Hematopoietic multipotent progenitor cell treated with erythropoietin and hydrocortisone succinate and interleukin-3 and kit ligand, for 8 days (in vitro differentiated cells): ENCODE measurements at regions not wholly inside any gene's neighbourhood (a gene's known extent, or its start where the extent isn't known, plus 50 kb on each side); places are given as distances from the start of the nearest gene placed in this dataset.
"Not testable (repeated sequence)": the region's sequence is repeated elsewhere in the genome, so short reads cannot be mapped to it uniquely, and the experiment has no call there.

ENCODE experiments used
- DNase-seq: peaks from one replicate; pipeline ENCODE4 v3.0.0-alpha.2; 2015

- DNase-seq, result no peak
Measured at GRCh38 chr20:53891306-53891894, 179.0 kb downstream of the BCAS1 start.

- DNase-seq, result no peak
Measured at GRCh38 chr20:53890443-53891305, 179.7 kb downstream of the BCAS1 start.

- no peak for DNase-seq
Measured at GRCh38 chr20:53889411-53890148, 180.8 kb downstream of the BCAS1 start.

GRCh38 chr20:53888951-53889350 lies 181.4 kb downstream of the BCAS1 start:
- no peak for DNase-seq

GRCh38 chr20:53888510-53888909 lies 181.9 kb downstream of the BCAS1 start:
- DNase-seq, result no peak

GRCh38 chr20:53887973-53888372 lies 182.4 kb downstream of the BCAS1 start:
- no peak for DNase-seq

GRCh38 chr20:53884859-53885541 lies 185.4 kb downstream of the BCAS1 start:
- DNase-seq, result no peak

- no peak for DNase-seq
Measured at GRCh38 chr20:53883098-53883911, 187.1 kb downstream of the BCAS1 start.

- DNase-seq, result not testable (repeated sequence)
Measured at GRCh38 chr20:53882438-53882986, 187.9 kb downstream of the BCAS1 start.

GRCh38 chr20:53881362-53881761 lies 189.0 kb downstream of the BCAS1 start:
- no peak for DNase-seq

- DNase-seq, result no peak
Measured at GRCh38 chr20:53880108-53880641, 190.2 kb downstream of the BCAS1 start.

- DNase-seq, result no peak
Measured at GRCh38 chr20:53879048-53879684, 191.2 kb downstream of the BCAS1 start.

- DNase-seq, result no peak
Measured at GRCh38 chr20:53878262-53879047, 191.9 kb downstream of the BCAS1 start.

- no peak for DNase-seq
Measured at GRCh38 chr20:53876956-53877355, 193.4 kb downstream of the BCAS1 start.

GRCh38 chr20:53876470-53876869 lies 193.9 kb downstream of the BCAS1 start:
- DNase-seq, result no peak

- DNase-seq, result no peak
Measured at GRCh38 chr20:53875452-53875851, 194.9 kb downstream of the BCAS1 start.

- DNase-seq, result no peak
Measured at GRCh38 chr20:53874706-53875105, 195.7 kb downstream of the BCAS1 start.

- DNase-seq, result no peak
Measured at GRCh38 chr20:53874104-53874503, 196.3 kb downstream of the BCAS1 start.

- no peak for DNase-seq
Measured at GRCh38 chr20:53873230-53873604, 197.2 kb downstream of the BCAS1 start.

GRCh38 chr20:53872561-53873229 lies 197.7 kb downstream of the BCAS1 start:
- DNase-seq, result no peak
